ENCODE measurements at regions not wholly inside any gene's neighbourhood (a gene's known extent, or its start where the extent isn't known, plus 50 kb on each side); places are given as distances from the start of the nearest gene placed in this dataset.
"Not testable (repeated sequence)": the region's sequence is repeated elsewhere in the genome, so short reads cannot be mapped to it uniquely, and the experiment has no call there.

- not testable (repeated sequence) for TF ChIP-seq EZH2 (IDR thresholded peaks at IDR 0.05; ENCODE audit: insufficient read depth, low read length); CTCF (IDR thresholded peaks at IDR 0.05; ENCODE audit: insufficient read depth, low read depth, low read length)
Measured at GRCh38 chr1:19550437-19550836, 65.1 kb upstream of the CAPZB start.
